Lower lobe of right lung (tissue), 2 donors: ENCODE measurements at regions not wholly inside any gene's neighbourhood (a gene's known extent, or its start where the extent isn't known, plus 50 kb on each side); places are given as distances from the start of the nearest gene placed in this dataset.

Source experiments
- ATAC-seq, 2 donors: fragments of 200-7000 bp; cut with Tn5 transposase; one replicate each; pipeline ENCODE4 v1.9.1; 2020 to 2022; ENCODE audit warnings: mild to moderate bottlenecking in 2 of 2, moderate library complexity in 2 of 2
- DNase-seq: peaks from one replicate; pipeline ENCODE4 v3.0.0-alpha.2; 2020
- H3K27ac ChIP-seq: fragments of 200-600 bp; one replicate; pipeline ENCODE4 v1.8.0; 2022
- H3K27me3 ChIP-seq: fragments of 200-600 bp; one replicate; pipeline ENCODE4 v1.8.0; 2022; ENCODE audit warnings: low read depth
- H3K36me3 ChIP-seq: fragments of 200-600 bp; one replicate; pipeline ENCODE4 v1.8.0; 2022; ENCODE audit warnings: mild to moderate bottlenecking
- H3K4me1 ChIP-seq: fragments of 200-600 bp; one replicate; pipeline ENCODE4 v1.8.0; 2022
- H3K4me3 ChIP-seq: fragments of 200-600 bp; one replicate; pipeline ENCODE4 v1.8.0; 2022; ENCODE audit warnings: mild to moderate bottlenecking
- H3K9me3 ChIP-seq: fragments of 200-600 bp; one replicate; pipeline ENCODE4 v1.8.0; 2022
- CTCF ChIP-seq: fragments of 200-600 bp; IDR thresholded peaks from one replicate; pipeline ENCODE4 v1.8.0; 2022; ENCODE audit warnings: antibody characterized with exemption, mild to moderate bottlenecking
- intact Hi-C: fragments of 100-400 bp; cut with DNase I; formaldehyde crosslinking; loops from one replicate; pipeline ENCODE4 v1.11.0; 2022
- donor health status: DM: no; HTN: yes; CAD: no; lungs with severe emphysema.

GRCh38 chr4:60133375-60133774, 1066.8 kb upstream of the ADGRL3 start:
- Histone ChIP-seq H3K27ac (no peak overlapping the region), H3K36me3 (no peaks in the 10 kb centered on the region), H3K9me3 (no peaks in the 10 kb centered on the region), H3K27me3 (no peaks in the 10 kb centered on the region), H3K4me1 (no peaks in the 10 kb centered on the region), H3K4me3 (no peak overlapping the region)
- TF ChIP-seq CTCF = no peak
- DNase-seq (no peak), ATAC-seq (no peak)
- intact Hi-C loops = no loop called here

GRCh38 chr4:60134099-60134498, 1066.0 kb upstream of the ADGRL3 start:
- Histone ChIP-seq H3K9me3 (no peaks in the 10 kb centered on the region), H3K36me3 (no peaks in the 10 kb centered on the region), H3K27me3 (no peaks in the 10 kb centered on the region), H3K4me1 (no peaks in the 10 kb centered on the region), H3K4me3 (no peak overlapping the region), H3K27ac (no peak overlapping the region)
- ATAC-seq (no peak), DNase-seq (no peak)
- intact Hi-C loops = no loop called here
- TF ChIP-seq CTCF = no peak

GRCh38 chr4:60155088-60155487, 1045.0 kb upstream of the ADGRL3 start:
- TF ChIP-seq CTCF = no peak
- no peak overlapping the region for H3K27ac ChIP-seq
- H3K4me3 ChIP-seq = no peak overlapping the region
- no peak for ATAC-seq
- no peaks in the 10 kb centered on the region for H3K4me1 ChIP-seq
- H3K27me3 ChIP-seq = no peaks in the 10 kb centered on the region
- intact Hi-C loops = no loop called here
- peaks cover 5% of the 10 kb centered on the region for H3K9me3 ChIP-seq
- H3K36me3 ChIP-seq = no peaks in the 10 kb centered on the region
- DNase-seq = no peak

- Histone ChIP-seq H3K36me3 (no peaks in the 10 kb centered on the region), H3K4me3 (no peak overlapping the region), H3K9me3 (no peaks in the 10 kb centered on the region), H3K4me1 (no peaks in the 10 kb centered on the region), H3K27ac (no peak overlapping the region), H3K27me3 (no peaks in the 10 kb centered on the region)
- no peak for TF ChIP-seq CTCF
- no peak for ATAC-seq
- DNase-seq = no peak
- intact Hi-C loops = no loop called here
Observed at GRCh38 chr4:60173103-60173502, 1027.0 kb upstream of the ADGRL3 start.

GRCh38 chr4:60173718-60174117, 1026.4 kb upstream of the ADGRL3 start:
- no peak for DNase-seq
- H3K36me3 ChIP-seq = no peaks in the 10 kb centered on the region
- no peaks in the 10 kb centered on the region for H3K27me3 ChIP-seq
- no peak overlapping the region for H3K27ac ChIP-seq
- no peak overlapping the region for H3K4me3 ChIP-seq
- no peaks in the 10 kb centered on the region for H3K9me3 ChIP-seq
- H3K4me1 ChIP-seq = no peaks in the 10 kb centered on the region
- no peak for ATAC-seq
- no peak for TF ChIP-seq CTCF
- intact Hi-C loops = no loop called here

- DNase-seq (no peak), ATAC-seq (no peak)
- Histone ChIP-seq H3K27ac (no peak overlapping the region), H3K4me3 (no peak overlapping the region), H3K27me3 (no peaks in the 10 kb centered on the region), H3K4me1 (no peaks in the 10 kb centered on the region), H3K36me3 (no peaks in the 10 kb centered on the region), H3K9me3 (no peaks in the 10 kb centered on the region)
- TF ChIP-seq CTCF = no peak
- intact Hi-C loops = no loop called here
Observed at GRCh38 chr4:60175241-60175640, 1024.9 kb upstream of the ADGRL3 start.
